A549 (cell line): ENCODE measurements at regions not wholly inside any gene's neighbourhood (a gene's known extent, or its start where the extent isn't known, plus 50 kb on each side); places are given as distances from the start of the nearest gene placed in this dataset.

Source experiments
- ATAC-seq, 2 experiments: fragments of 200-7000 bp in 1 of 2; fragments of >200 bp in 1 of 2; cut with Nextera tagmentation in 1 of 2; cut with Tn5 transposase in 1 of 2; 3 replicates each; pipeline versions ENCODE4 v1.8.0 to v1.9.1; 2018 to 2020; ENCODE audit warnings: mild to moderate bottlenecking in 1 of 2, moderate library complexity in 1 of 2
- CTCF ChIA-PET: fragments of 300-600 bp; sonication (Branson Sonifier 250); formaldehyde crosslinking; extraction: SDS; loops from one replicate; lab custom pipeline; 2021; ENCODE audit warnings: antibody characterized with exemption, inconsistent platforms; lab: Yijun Ruan, JAX
- POLR2A ChIA-PET: fragments of 350-600 bp; formaldehyde crosslinking; extraction: SDS; loops from one replicate; lab custom pipeline; 2021; ENCODE audit warnings: antibody characterized with exemption, inconsistent platforms; lab: Yijun Ruan, JAX
- DNase-seq, 2 experiments: peaks; one replicate each; pipeline versions ENCODE4 v3.0.0 to v3.0.0-alpha.2; 2011 to 2016; ENCODE audit warnings: low read depth in 1 of 2, low spot score in 1 of 2
- FAIRE-seq: peaks from 2 replicates; lab custom pipeline; 2011; peaks lifted over from hg19 to GRCh38; lab: Jason Lieb, UNC
- H3K27ac ChIP-seq, 2 experiments: fragments of >200 bp; sonication (Bioruptor Twin); formaldehyde crosslinking; 3 replicates each; pipeline ENCODE4 v1.5.1; 2016 to 2017
- H3K4me1 ChIP-seq: fragments of >200 bp; sonication (Bioruptor Twin); formaldehyde crosslinking; 3 replicates; pipeline ENCODE4 v1.6.1; 2016
- H3K4me2 ChIP-seq: fragments of >200 bp; sonication (Bioruptor Twin); formaldehyde crosslinking; 3 replicates; pipeline ENCODE4 v1.6.1; 2016
- H3K4me3 ChIP-seq: fragments of >200 bp; sonication (Bioruptor Twin); formaldehyde crosslinking; 3 replicates; pipeline ENCODE4 v1.5.1; 2016
- H3K9me3 ChIP-seq: fragments of >200 bp; sonication (Bioruptor Twin); formaldehyde crosslinking; 3 replicates; pipeline ENCODE4 v1.6.1; 2016
- CBX2 ChIP-seq: fragments of 200-600 bp; sonication (generic); IDR thresholded peaks from 2 replicates; pipeline ENCODE4 v1.6.1; 2016; ENCODE audit warnings: low read depth, mild to moderate bottlenecking, borderline replicate concordance
- EHF ChIP-seq: fragments of 250-450 bp; sonication (Bioruptor Pico); IDR thresholded peaks from 2 replicates; pipeline ENCODE4 v1.5.0; 2020; ENCODE audit warnings: mild to moderate bottlenecking
- EP300 ChIP-seq, 2 experiments: fragments of >200 bp; sonication (Bioruptor Twin); formaldehyde crosslinking; IDR thresholded peaks; 2 replicates in 1 of 2; 3 replicates in 1 of 2; pipeline ENCODE4 v1.6.1; 2016 to 2017
- FOSB ChIP-seq: fragments of 250-450 bp; sonication (Bioruptor Pico); IDR thresholded peaks from 2 replicates; pipeline ENCODE4 v1.5.0; 2020; ENCODE audit warnings: mild to moderate bottlenecking, moderate library complexity
- FOSL2 ChIP-seq, 2 experiments: fragments of 450-650 bp in 1 of 2; fragments of >200 bp in 1 of 2; sonication (Bioruptor Twin) in 1 of 2; formaldehyde crosslinking; IDR thresholded peaks; 2 replicates each; pipeline versions ENCODE4 v1.5.0 to v1.6.1; 2016 to 2020; ENCODE audit warnings: mild to moderate bottlenecking in 1 of 2, moderate library complexity in 1 of 2
- HDAC2 ChIP-seq: fragments of 200-600 bp; sonication (generic); IDR thresholded peaks from 2 replicates; pipeline ENCODE4 v1.6.1; 2016
- HOXA7 ChIP-seq: fragments of 250-450 bp; sonication (Bioruptor Pico); IDR thresholded peaks from 2 replicates; pipeline ENCODE4 v1.5.0; 2020; ENCODE audit warnings: mild to moderate bottlenecking, moderate library complexity
- KDM1A ChIP-seq: fragments of 200-600 bp; sonication (generic); IDR thresholded peaks from 2 replicates; pipeline ENCODE4 v1.6.1; 2016; ENCODE audit warnings: low read depth, mild to moderate bottlenecking
- KDM5A ChIP-seq: fragments of 200-600 bp; sonication (generic); IDR thresholded peaks from 2 replicates; pipeline ENCODE4 v1.6.1; 2016; ENCODE audit warnings: antibody characterized with exemption, mild to moderate bottlenecking
- MAFK ChIP-seq: fragments of 450-650 bp; IDR thresholded peaks from 2 replicates; pipeline ENCODE4 v1.6.1; 2014; ENCODE audit not compliant: partially characterized antibody
- NFE2L2 ChIP-seq: fragments of 150-350 bp; conservative IDR thresholded peaks from 2 replicates; pipeline ENCODE4 v1.6.1; 2014; ENCODE audit warnings: low read length
- NR3C1 ChIP-seq: fragments of >200 bp; sonication (Bioruptor Twin); formaldehyde crosslinking; IDR thresholded peaks from 3 replicates; pipeline ENCODE4 v1.6.1; 2017
- POLR2AphosphoS2 ChIP-seq: conservative IDR thresholded peaks from 2 replicates; pipeline ENCODE4 v1.6.1; 2012; ENCODE audit warnings: low read length, improper control_type of control experiment, inconsistent platforms
- RAD21 ChIP-seq, 2 experiments: fragments of >200 bp in 1 of 2; sonication (Bioruptor Twin) in 1 of 2; formaldehyde crosslinking in 1 of 2; IDR thresholded peaks in 1 of 2; conservative IDR thresholded peaks in 1 of 2; 2 replicates in 1 of 2; 3 replicates in 1 of 2; pipeline ENCODE4 v1.6.1; 2012 to 2018; ENCODE audit warnings: inconsistent platforms in 1 of 2
- RCOR1 ChIP-seq: fragments of 150-350 bp; IDR thresholded peaks from 2 replicates; pipeline ENCODE4 v1.6.1; 2014; ENCODE audit warnings: antibody characterized with exemption, low read length, low read depth
- RFX5 ChIP-seq: fragments of 450-650 bp; IDR thresholded peaks from 2 replicates; pipeline ENCODE4 v1.7.1; 2014; ENCODE audit warnings: antibody characterized with exemption, mild to moderate bottlenecking, moderate library complexity
- RNF2 ChIP-seq: fragments of 200-600 bp; sonication (generic); IDR thresholded peaks from 2 replicates; pipeline ENCODE4 v1.6.1; 2016; ENCODE audit warnings: low read depth, mild to moderate bottlenecking, antibody characterized with exemption, moderate library complexity, borderline replicate concordance
- TFCP2L1 ChIP-seq: fragments of 250-450 bp; sonication (Bioruptor Pico); IDR thresholded peaks from 2 replicates; pipeline ENCODE4 v1.5.0; 2021; ENCODE audit warnings: mild to moderate bottlenecking
- ZC3H11A ChIP-seq: fragments of 450-650 bp; IDR thresholded peaks from 2 replicates; pipeline ENCODE4 v1.6.1; 2014; ENCODE audit warnings: antibody characterized with exemption, mild to moderate bottlenecking
- ZNF302 ChIP-seq: fragments of 250-450 bp; sonication (Bioruptor Pico); IDR thresholded peaks from 2 replicates; pipeline ENCODE4 v1.9.0; 2021; ENCODE audit warnings: inconsistent platforms, mild to moderate bottlenecking, moderate library complexity
- WGBS: methylation state at CpG from one replicate; pipeline ENCODE4 v1.1.6; 2017; ENCODE audit errors: missing lambda C conversion rate; 5-methylcytosine and 5-hydroxymethylcytosine counted together
- TF ChIP-seq, protein P1 (sequence below): IDR thresholded peaks from 2 replicates; pipeline ENCODE4 v1.6.1; 2012; ENCODE audit warnings: low read depth, borderline replicate concordance
- TF ChIP-seq, protein P2 (sequence below): IDR thresholded peaks from 2 replicates; pipeline ENCODE4 v1.6.1; 2012
- TF ChIP-seq, protein P3 (sequence below): fragments of 250-450 bp; sonication (Bioruptor Pico); IDR thresholded peaks from 2 replicates; pipeline ENCODE4 v1.5.0; 2020; ENCODE audit warnings: low read depth, mild to moderate bottlenecking, moderate library complexity

DNA sequence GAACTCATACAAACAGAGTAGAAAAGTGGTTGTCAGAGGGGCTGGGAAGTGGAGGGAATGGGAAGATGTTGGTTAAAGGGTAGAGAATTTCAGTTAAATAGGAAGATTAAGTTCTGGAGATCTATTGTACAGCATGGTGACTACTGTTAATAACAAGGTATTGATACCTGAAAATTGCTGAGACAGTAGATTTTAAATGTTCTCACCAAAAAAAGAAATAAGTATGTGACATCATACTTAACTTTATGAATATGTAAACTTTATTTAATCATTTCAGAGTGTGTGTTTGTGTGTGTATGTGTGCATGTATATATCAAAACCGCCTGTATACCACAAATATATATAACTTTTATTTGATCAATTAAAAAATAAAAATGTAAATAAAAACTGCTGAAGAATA is 896.4 kb downstream of the TFAP2A start:
- Histone ChIP-seq H3K4me2 (no peak overlapping the region), H3K4me3 (no peak overlapping the region), H3K9me3 (no peaks in the 10 kb centered on the region), H3K4me1 (peaks cover 35% of the 10 kb centered on the region), H3K27ac (no peak overlapping the region)
- DNase-seq (no peak), ATAC-seq (no peak), FAIRE-seq (no peak)
- TF ChIP-seq MAFK = peak; percentile 66
- TF ChIP-seq RNF2 = no peak
- CTCF ChIA-PET = no interaction called here
- WGBS = 74% methylated on average over 1 of the region's 1 CpG
- POLR2A ChIA-PET = no interaction called here

DNA sequence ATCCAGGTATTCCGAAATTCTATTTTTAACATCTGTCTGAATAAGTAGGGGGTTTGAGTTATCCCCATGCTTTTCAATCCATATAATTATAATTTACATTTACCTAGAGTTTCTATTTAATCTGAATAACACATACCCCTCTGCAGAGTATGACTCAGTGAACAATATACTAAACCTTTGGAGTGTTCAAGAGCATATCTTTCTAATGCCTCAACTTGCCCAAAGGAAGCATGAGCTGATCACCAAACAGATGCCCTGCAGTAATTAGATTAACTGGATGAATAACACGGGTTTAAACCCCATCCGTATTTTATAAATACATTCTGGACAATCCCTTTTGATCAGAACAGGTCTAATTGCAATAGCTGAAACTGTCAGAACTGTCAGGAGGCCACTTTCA is 897.1 kb downstream of the TFAP2A start:
- WGBS = 82% methylated on average over 3 of the region's 3 CpGs
- Histone ChIP-seq H3K4me2 (no peak overlapping the region), H3K9me3 (no peaks in the 10 kb centered on the region)
- POLR2A ChIA-PET = no interaction called here
- DNase-seq = no peak
- no peak for TF ChIP-seq EHF
- no peak for TF ChIP-seq EP300 (IDR thresholded peaks at IDR 0.05)
- no peak for TF ChIP-seq RNF2
- no peak for TF ChIP-seq CBX2
- no peak for TF ChIP-seq RFX5
- no peak for TF ChIP-seq RAD21 (conservative IDR thresholded peaks at IDR 0.05 in 1 of 2, IDR thresholded peaks at IDR 0.05 in 1 of 2)
- no peak for TF ChIP-seq RCOR1
- no peak for TF ChIP-seq NFE2L2
- TF ChIP-seq KDM1A = no peak
- no peak for TF ChIP-seq NR3C1
- no peak for TF ChIP-seq POLR2AphosphoS2
- TF ChIP-seq, protein P1, sequence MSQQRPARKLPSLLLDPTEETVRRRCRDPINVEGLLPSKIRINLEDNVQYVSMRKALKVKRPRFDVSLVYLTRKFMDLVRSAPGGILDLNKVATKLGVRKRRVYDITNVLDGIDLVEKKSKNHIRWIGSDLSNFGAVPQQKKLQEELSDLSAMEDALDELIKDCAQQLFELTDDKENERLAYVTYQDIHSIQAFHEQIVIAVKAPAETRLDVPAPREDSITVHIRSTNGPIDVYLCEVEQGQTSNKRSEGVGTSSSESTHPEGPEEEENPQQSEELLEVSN = no peak
- TF ChIP-seq, protein P2, sequence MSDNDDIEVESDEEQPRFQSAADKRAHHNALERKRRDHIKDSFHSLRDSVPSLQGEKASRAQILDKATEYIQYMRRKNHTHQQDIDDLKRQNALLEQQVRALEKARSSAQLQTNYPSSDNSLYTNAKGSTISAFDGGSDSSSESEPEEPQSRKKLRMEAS = no peak
- TF ChIP-seq, all 56 proteins: peak for 0
- FAIRE-seq (no peak), ATAC-seq (no peak)
- Histone ChIP-seq H3K27ac (no peak overlapping the region), H3K4me1 (peaks cover 31% of the 10 kb centered on the region), H3K4me3 (no peak overlapping the region)
- CTCF ChIA-PET = no interaction called here

DNA sequence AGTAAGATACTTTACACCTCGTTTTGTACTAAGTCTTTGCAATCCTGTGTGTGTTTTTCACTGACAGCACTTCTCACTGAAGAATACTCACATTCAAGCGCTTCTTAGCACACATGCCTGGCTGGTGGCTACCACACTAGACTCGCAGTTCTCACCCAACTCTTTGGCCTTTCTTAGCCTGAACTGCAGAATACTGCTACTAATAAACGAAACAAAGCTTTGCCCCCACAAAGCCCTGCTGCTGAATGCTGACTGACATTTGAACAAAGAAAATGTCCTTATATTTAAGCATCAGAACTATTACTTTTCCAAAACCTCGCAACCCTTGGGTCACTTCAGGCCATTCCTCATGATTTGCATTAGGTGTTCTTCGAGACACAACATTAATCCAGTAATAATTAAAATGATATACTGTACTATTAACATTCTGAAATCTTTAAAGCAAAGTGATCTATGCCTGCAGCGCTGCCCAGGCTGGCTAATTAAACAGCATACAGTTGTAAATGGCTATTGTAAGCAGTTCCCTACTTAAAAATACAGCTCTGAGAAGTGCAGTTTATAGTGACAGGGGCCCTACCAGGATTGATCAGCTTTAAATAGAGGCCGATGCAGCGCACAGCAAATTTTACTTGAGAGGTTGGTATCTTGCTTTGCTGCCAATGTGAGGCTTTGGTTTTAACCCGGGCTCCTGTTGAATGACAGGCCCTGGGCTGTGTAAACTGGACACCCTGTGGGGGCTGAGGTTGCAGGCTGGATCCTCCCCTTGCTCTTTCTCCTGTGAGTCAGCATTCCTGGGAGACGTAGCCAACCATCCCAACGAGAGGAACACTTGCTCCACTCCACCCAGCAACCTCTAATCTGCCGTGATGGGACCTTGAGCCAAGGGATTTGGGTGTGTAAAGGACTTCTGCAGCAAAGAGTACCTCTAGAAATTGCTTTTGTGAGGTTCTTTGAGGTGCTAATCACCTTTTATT is 899.0 kb downstream of the TFAP2A start:
- Histone ChIP-seq H3K9me3 (no peaks in the 10 kb centered on the region), H3K4me3 (no peak overlapping the region), H3K27ac (peak overlapping the region; percentile 71 to 84), H3K4me1 (peaks cover 27% of the 10 kb centered on the region), H3K4me2 (peak overlapping the region; percentile 79)
- FAIRE-seq (no peak), DNase-seq (peak; percentile 35 to 75), ATAC-seq (peak; percentile 99)
- ChIA-PET CTCF (interaction anchor here (0.6 kb wide), 1 partner anchor 501 kb away, joined by 3 read pairs; no protein-coding TSS in a partner anchor), POLR2A (no interaction called here)
- TF ChIP-seq RFX5 (peak; percentile 54; the same call in 1 of the 2 replicates), TFCP2L1 (CRISPR knock-in tag) (no peak), FOSB (CRISPR knock-in tag) (no peak), HOXA7 (CRISPR knock-in tag) (no peak), NFE2L2 (no peak), ZC3H11A (no peak), HDAC2 (no peak), KDM5A (no peak), MAFK (peak; percentile 74), ZNF302 (CRISPR knock-in tag) (no peak), FOSL2 (IDR thresholded peaks at IDR 0.05) (no peak), FOSL2 (CRISPR knock-in tag; IDR thresholded peaks at IDR 0.05) (peak; percentile 9; the same call in 1 of the 2 replicates)
- TF ChIP-seq, protein P3, sequence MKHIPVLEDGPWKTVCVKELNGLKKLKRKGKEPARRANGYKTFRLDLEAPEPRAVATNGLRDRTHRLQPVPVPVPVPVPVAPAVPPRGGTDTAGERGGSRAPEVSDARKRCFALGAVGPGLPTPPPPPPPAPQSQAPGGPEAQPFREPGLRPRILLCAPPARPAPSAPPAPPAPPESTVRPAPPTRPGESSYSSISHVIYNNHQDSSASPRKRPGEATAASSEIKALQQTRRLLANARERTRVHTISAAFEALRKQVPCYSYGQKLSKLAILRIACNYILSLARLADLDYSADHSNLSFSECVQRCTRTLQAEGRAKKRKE (CRISPR knock-in tag) = no peak
- WGBS = 41% methylated on average over 12 of the region's 13 CpGs
